Cardiac muscle cell (in vitro differentiated cells and primary cell): ENCODE measurements at regions not wholly inside any gene's neighbourhood (a gene's known extent, or its start where the extent isn't known, plus 50 kb on each side); places are given as distances from the start of the nearest gene placed in this dataset.

ENCODE experiments used
- DNase-seq, 2 donors: peaks; one replicate each; pipeline versions ENCODE4 v3.0.0 to v3.0.0-alpha.2; 2010 to 2017; ENCODE audit warnings: low read depth in 1 of 2, low spot score in 1 of 2
- H3K27ac ChIP-seq: fragments of 200-600 bp; sonication (generic); 2 replicates; pipeline ENCODE4 v1.5.1; 2016
- H3K27me3 ChIP-seq: fragments of 200-600 bp; sonication (generic); 2 replicates; pipeline ENCODE4 v1.6.0; 2016; ENCODE audit warnings: control low read depth
- H3K36me3 ChIP-seq: fragments of 200-600 bp; sonication (generic); 2 replicates; pipeline ENCODE4 v1.5.1; 2016; ENCODE audit warnings: control low read depth
- H3K4me1 ChIP-seq: fragments of 200-600 bp; sonication (generic); 2 replicates; pipeline ENCODE4 v1.8.1; 2017; ENCODE audit warnings: low read depth, mild to moderate bottlenecking, mixed run types
- H3K4me3 ChIP-seq: fragments of 200-600 bp; sonication (generic); 2 replicates; pipeline ENCODE4 v1.5.1; 2016; ENCODE audit warnings: mild to moderate bottlenecking
- H3K9me3 ChIP-seq: fragments of 200-600 bp; sonication (generic); 2 replicates; pipeline ENCODE4 v1.5.1; 2017; ENCODE audit warnings: low read depth, mild to moderate bottlenecking, control low read depth
- TF ChIP-seq, protein P1 (sequence below): IDR thresholded peaks from 2 replicates; pipeline ENCODE4 v1.5.1; 2012; ENCODE audit warnings: low read depth, mild to moderate bottlenecking, low read length

- no peak for DNase-seq
- H3K9me3 ChIP-seq: no peaks in the 10 kb centered on the region
- no peaks in the 10 kb centered on the region for H3K27me3 ChIP-seq
- H3K27ac ChIP-seq: no peak overlapping the region
- H3K36me3 ChIP-seq: no peaks in the 10 kb centered on the region
- H3K4me1 ChIP-seq: no peaks in the 10 kb centered on the region
- no peak overlapping the region for H3K4me3 ChIP-seq
- TF ChIP-seq, protein P1, sequence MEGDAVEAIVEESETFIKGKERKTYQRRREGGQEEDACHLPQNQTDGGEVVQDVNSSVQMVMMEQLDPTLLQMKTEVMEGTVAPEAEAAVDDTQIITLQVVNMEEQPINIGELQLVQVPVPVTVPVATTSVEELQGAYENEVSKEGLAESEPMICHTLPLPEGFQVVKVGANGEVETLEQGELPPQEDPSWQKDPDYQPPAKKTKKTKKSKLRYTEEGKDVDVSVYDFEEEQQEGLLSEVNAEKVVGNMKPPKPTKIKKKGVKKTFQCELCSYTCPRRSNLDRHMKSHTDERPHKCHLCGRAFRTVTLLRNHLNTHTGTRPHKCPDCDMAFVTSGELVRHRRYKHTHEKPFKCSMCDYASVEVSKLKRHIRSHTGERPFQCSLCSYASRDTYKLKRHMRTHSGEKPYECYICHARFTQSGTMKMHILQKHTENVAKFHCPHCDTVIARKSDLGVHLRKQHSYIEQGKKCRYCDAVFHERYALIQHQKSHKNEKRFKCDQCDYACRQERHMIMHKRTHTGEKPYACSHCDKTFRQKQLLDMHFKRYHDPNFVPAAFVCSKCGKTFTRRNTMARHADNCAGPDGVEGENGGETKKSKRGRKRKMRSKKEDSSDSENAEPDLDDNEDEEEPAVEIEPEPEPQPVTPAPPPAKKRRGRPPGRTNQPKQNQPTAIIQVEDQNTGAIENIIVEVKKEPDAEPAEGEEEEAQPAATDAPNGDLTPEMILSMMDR: no peak
These were observed 266.7 kb upstream of the ZSWIM2 start for GRCh38 chr2:187115627-187116026.

GRCh38 chr2:187107001-187107400 is 258.0 kb upstream of the ZSWIM2 start:
- TF ChIP-seq, protein P1: no peak
- no peak for DNase-seq
- Histone ChIP-seq H3K4me3 (no peak overlapping the region), H3K27me3 (no peaks in the 10 kb centered on the region), H3K4me1 (no peaks in the 10 kb centered on the region), H3K36me3 (no peaks in the 10 kb centered on the region), H3K27ac (no peak overlapping the region), H3K9me3 (no peaks in the 10 kb centered on the region)

GRCh38 chr2:187105218-187105617 is 256.2 kb upstream of the ZSWIM2 start:
- no peak overlapping the region for H3K4me3 ChIP-seq
- H3K4me1 ChIP-seq: no peaks in the 10 kb centered on the region
- H3K27me3 ChIP-seq: no peaks in the 10 kb centered on the region
- no peaks in the 10 kb centered on the region for H3K9me3 ChIP-seq
- H3K36me3 ChIP-seq: no peaks in the 10 kb centered on the region
- DNase-seq: no peak
- TF ChIP-seq, protein P1: no peak
- H3K27ac ChIP-seq: no peak overlapping the region

DNA sequence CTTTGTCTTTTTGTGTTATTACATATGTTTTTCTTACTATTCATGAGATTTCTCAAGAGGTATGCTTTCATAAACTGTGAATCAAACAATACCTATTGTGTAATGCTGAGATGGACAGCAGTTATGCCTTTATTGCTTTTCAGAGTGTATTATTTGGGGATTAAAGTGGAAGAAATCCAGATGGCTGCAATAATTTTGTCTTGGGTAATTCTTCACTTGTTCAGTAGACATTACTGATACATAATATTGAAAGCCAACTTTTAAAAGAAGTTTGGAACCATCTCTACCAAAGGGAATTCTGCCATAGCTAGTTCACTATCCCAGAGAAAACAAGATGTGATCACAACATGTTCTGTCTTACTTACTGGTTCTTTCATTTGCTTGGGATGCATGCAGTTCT is 253.4 kb upstream of the ZSWIM2 start:
- no peaks in the 10 kb centered on the region for H3K27me3 ChIP-seq
- H3K4me3 ChIP-seq: no peak overlapping the region
- peak in 1 of 2 donors; percentile 9 for DNase-seq
- no peaks in the 10 kb centered on the region for H3K4me1 ChIP-seq
- no peaks in the 10 kb centered on the region for H3K9me3 ChIP-seq
- no peak overlapping the region for H3K27ac ChIP-seq
- TF ChIP-seq, protein P1: no peak
- no peaks in the 10 kb centered on the region for H3K36me3 ChIP-seq

DNA sequence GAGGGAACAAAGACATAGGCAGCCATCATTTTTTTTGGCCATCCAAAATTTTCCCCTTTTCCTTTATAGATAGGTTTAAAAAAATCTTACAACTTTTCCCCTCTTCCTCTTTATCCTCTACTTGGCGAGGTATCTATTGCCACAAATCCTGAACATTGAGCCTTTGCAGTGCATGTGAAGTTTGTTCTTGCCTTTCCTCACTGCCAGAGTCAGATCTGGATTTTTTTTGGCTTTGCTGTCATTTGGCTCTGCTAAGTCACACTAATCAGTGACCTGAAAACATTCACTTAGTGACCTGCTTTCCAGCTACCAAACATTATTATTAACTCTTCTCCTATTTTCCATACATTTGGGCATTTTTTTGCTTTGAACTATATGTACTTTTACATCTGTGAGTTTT is 249.2 kb upstream of the ZSWIM2 start:
- DNase-seq: no peak
- Histone ChIP-seq H3K9me3 (no peaks in the 10 kb centered on the region), H3K4me1 (no peaks in the 10 kb centered on the region), H3K4me3 (no peak overlapping the region), H3K27ac (no peak overlapping the region), H3K27me3 (no peaks in the 10 kb centered on the region), H3K36me3 (no peaks in the 10 kb centered on the region)
- TF ChIP-seq, protein P1: no peak
